HG03175 (cell line): ENCODE measurements at regions not wholly inside any gene's neighbourhood (a gene's known extent, or its start where the extent isn't known, plus 50 kb on each side); places are given as distances from the start of the nearest gene placed in this dataset.
"Not testable (repeated sequence)": the region's sequence is repeated elsewhere in the genome, so short reads cannot be mapped to it uniquely, and the experiment has no call there.

ENCODE experiments used
- ATAC-seq: cut with Tn5 transposase; IDR thresholded peaks from one replicate; pipeline ENCODE4 v1.9.1; 2021; ENCODE audit warnings: mild to moderate bottlenecking, moderate library complexity; ENCODE audit not compliant: unreplicated experiment

DNA sequence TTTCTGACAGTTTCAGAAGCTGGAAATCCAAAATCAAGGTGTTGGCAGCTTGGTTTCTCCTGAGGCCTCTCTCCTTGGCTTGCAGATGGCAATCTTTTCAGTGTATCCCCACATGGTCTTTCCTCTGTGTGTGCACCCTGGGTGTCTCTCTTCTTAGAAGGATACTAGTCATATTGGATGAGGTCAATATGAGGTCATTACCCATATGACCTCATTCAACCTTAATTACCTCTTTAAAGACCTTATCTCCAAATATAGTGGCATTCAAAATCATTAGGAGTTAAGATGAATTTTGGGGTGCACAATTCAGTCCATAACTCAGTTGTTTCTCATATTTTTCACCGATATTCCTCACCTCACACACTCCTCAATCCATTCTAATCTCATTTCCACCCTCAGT, 92.4 kb upstream of the TGM3 start:
- no peak for ATAC-seq

DNA sequence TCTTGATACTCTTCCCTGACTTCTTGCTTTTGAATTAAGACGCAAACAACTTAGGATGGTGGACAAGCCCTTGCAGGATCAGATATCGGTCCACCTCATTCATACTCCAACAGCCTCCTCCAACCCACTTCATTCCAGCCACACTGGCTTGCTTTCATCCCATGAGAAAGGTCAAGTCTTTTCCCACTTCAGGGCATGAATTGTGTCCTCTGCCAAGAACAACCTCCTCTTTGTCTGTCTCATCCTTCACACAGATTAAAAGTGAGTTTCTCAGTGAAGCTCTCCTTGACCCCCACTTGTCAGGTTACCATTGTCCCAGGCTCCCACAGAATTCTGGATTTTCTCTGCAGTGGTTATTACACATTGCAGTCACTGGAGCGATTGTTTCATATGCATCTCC, 91.8 kb upstream of the TGM3 start:
- no peak for ATAC-seq

DNA sequence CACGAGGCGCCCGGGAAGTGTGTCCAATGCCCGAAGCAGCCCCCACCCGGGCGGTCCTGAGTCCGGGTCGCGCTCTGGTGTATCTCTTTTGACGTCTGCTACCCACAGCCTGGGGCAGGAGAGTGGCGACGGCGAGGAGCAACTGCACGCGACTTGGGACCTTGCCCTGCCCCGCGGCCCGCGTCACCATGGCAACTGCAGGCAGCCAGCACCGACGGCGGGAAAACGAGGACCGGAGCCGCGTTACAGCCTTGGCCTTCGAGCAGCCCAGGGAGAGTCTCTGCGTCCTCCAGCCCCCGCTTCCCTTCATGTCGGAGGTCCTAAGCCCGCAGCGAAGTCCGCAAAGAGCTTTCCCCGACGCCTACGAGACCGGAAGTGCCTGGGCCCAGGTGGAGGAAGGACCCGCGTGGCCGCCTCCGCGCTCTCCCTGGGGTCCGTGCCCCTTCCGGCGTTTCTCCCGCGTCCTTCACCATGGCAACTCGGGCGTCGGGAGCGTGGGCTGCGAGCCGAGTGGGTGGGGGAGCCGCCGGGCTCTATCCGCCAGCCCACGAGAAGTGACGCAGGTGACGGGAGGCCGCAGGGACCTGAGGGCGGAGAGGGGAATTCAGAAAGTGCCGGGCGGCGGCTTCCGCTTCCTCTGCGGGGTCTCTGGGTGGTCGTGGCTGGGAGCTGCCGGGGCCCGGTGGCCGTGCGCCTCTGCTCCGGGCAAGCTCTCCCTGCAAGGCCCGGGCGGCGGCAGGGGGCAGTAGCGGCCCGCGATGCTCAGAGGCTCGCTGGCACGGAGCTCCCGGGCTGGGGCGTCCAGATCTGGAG, 88.6 kb upstream of the TGM3 start:
- peak; percentile 61 for ATAC-seq

DNA sequence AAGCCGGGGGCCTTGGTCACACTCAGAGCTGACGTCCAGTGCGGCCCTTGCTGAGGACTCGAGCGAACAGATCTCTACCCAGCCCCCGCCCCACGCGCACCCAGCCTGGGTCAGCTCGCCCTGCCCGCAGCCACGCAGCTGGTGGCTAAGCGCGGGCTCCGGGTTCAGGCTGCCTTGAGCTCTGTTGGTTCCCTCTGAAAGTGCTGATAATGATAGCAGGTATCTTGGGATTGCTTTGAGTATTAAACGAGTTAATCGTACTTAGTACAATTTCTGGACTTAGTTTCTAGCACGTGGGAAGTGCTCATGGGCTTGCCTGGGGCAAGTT, 88.1 kb upstream of the TGM3 start:
- no peak for ATAC-seq

DNA sequence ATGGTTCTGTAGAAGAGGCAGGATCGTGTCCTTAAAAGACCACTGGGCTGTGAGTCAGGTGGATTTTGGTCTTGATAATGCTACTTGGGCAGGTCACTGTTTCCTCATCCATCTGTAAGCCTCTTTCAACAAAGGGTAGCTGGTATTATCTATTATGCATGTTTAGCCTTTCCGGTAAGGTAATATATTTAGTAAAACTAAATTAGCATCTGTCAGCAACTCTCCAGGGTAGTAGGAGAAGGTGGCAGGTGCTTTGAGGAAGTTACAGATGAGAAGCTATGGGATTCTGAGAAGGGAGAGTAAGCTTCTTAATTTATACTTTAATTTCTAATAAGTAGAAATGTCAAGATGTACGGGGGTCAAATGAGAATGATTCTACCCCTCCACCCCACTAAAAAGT, 86.9 kb upstream of the TGM3 start:
- no peak for ATAC-seq

DNA sequence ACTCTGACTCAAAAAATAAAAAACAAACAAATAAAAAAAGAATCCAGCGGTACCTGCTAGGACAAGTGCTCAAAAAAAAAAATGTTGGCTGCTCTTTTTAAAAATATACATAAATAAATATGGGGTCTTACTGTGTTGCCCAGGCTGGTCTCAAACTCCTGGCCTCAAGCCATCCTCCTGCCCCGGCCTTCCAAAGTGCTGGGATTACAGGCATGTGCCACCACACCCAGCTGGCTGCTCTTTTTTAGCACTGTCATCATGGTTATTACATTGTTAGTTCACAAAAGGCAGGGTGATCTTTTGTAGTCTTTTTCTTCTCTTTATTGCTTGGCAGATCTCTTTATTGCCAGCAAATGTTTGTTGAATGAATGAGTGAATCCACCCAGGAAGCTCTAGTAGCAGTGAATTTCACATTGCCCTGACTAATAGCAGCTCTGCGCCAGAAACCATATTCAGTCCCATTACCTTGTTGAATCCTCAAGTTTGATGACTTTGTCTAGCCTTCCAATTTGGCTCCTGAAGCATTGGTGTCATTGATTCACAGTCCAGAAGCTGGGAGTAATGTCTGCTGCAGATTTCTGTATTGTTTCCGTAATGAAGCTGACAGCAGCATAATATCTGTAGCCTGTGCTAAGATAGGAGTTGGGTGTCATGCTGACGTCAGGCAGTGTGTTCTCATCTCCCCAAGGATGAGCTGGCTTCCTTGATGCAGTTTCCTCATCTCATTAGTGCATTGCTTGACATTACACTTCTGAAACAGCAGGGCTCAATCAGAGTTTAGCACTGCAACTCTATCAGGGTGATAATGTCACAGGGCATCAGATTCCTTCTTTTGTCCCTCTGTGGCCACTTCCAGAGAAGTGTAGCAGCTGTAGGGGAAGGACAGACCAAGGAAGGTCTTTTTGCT, 84.9 kb upstream of the TGM3 start:
- no peak for ATAC-seq

DNA sequence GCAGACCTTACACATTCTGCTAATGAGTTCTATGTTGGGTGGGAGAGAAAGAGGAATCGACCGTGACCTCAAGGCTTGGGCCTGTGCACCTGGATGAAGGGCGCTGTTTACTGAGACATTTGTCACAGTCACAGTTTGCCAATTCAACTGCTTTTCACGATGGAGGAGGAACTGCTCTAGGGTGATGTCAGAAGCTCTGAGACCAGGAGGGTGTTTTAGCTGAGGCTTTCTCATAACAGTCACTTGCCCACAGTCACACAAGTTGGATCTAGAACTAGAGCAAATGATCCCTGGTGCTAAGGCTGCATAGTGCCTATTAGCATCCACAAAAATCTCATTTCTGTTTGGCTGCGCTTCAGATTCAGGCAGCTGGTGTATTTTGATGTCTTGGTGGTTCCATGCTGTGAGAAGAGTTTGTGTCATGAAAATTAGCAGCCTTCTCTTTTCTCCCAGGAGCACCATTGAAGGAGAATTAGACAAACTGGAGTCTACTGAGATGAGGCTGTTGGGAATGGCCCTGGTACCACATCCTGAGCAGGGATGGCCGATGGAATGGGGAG, 83.3 kb upstream of the TGM3 start:
- no peak for ATAC-seq

DNA sequence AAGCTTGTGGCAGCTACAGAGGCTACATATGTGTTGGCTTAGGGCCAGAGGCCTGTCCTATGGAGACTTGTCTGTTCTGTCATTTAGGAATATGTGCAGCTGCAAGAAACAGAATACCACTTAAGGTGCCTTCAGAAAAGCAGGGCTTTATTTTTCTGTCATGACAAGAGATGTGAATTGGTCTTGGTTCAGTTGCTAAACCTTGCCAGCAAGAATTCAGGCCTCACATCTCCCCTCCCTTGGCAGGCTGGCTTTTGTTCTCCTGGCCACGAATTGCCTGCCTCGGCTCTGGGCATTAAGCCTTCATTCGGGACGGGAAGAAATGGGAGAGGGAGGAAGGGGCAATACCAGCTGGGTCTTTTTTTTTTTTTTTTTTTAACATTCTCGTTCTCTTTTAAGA, 82.4 kb upstream of the TGM3 start:
- no peak for ATAC-seq

DNA sequence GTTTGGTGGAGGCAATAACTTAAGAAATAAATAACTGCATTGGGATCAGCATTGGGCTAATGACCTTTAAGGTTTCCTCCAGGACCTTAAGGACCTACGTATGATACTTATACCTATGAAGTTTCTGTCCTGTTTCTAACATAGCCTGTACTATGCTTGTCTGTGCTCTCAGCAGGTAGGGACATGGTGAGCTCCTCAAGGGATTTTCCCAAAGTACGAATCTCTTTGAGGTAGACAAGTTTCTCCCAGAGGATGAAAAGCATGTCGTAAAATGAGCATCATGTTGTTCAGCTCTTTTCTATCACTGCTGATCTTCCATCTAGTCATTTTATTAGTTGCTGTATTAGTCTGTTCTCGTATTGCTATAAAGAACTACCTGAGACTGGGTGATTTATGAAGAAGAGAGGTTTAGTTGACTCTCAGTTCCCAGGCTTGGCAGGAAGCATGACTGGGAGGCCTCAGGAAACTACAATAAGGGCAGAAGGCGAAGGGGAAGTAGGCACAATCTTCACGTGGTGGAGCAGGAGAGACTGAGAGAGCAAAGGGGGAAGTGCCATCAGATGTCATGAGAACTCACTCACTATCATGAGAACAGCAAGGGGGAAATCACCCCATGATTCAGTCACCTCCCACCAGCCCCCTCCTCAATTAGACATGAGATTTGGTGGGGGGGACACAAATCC, 77.8 kb upstream of the TGM3 start:
- no peak for ATAC-seq

DNA sequence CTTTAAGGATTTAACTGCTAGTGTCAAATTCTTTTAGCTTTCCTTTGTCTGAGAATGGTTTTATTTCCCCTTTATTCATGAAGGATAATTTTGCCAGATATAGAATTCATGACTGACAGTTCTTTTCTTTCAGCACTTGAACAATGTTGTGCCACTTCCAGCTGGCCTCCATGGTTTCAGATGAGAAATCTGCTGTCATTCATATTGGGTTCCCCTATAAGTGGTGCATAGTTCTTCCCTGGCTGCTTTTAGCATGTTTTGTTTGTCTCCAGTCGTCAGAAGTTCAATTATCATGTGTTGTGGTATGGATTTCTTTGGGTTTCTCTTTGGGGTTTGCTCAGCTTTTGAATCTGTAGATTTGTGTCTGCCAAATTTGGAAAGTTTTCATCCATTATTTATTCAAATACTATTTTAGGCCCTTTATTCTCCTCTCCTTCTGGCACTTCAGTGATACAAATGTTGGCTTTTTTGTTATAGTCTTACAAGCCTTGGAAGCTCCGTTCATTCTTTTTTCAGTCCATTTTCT, 76.3 kb upstream of the TGM3 start:
- no peak for ATAC-seq

DNA sequence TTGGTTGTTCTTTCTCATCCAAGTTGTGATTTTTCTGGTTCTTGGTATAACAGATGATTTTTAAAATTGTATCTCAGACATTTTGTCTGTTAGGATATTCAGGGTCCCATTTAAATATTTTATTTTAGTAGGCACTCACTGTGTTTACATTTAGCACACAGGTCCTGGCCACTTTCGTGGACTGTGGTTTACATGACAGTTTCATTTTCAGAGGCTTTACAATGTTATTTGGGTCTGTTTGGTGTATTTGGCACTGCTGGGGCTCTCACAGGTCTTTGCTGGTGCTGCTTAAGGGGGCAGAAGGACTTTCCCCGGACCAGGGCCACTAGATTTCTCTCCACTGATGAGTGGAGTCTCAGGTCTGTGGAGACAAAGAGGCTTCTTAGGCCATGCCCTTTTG, 75.5 kb upstream of the TGM3 start:
- no peak for ATAC-seq

DNA sequence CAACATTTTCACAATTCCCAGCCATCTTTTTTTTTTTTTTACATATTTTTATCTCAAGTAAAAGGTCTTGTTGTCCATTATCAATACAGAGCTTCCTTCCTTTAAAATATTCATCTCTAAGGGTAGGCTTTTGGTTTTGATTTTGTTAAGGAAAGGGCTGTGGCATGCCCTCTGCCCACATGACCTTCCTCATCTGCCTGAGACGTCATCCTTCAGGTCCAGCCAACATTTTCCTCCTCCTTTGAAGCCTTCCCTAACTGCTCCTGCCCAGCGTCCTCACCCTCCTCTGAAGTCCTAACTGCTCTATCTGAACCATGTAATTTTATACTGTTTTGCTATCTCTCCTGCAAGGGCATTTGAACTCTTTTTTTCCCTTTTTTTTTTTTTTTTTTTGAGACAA, 73.9 kb upstream of the TGM3 start:
- no peak for ATAC-seq

DNA sequence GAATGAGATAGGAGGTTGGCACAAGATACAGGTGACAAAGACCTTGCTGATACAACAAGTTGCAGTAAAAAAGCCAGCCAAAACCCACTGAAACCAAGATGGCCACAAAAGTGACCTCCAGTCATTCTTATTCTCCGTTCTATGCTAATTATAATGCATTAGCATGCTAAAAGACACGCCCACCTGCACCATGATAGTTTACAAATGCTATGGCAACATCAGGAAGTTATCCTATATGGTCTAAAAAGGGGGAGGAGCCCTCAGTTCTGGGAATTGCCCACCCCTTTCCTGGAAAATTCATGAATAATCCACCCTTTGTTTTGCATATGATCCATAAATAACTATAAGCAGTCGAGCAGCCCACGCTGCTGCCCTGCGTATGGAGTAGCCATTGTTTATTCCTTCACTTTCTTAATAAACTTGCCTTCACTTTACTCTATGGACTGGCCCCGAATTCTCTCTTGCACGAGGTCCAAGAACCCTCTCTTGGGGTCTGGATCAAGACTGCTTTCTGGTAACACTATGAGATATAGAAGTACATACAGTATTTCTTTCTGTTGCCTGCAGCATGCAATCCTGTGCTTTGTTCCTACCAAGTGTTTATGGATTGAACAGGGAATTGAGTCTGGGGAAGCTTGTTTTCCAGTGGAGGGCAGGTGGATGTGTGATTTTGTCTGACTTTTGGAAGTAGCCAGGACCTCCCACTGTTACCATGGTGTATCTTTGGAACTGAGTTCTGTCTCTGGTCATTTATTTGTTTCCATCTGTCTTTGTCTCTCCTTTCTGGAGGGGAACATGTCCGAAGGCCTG, 72.0 kb upstream of the TGM3 start:
- ATAC-seq, result no peak

DNA sequence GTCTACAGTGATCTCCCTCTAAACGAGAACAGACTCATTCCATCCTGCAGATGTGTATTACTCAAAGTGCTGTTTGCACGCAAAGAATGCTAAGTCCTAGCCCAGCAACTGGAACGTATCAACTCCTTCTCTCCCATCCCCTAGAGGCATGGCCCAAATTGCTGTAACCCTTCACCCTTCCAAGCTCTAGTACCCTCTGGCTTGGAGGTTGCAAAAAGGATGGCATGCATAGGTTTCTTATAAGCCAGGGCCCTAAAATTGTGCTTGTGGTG, 71.5 kb upstream of the TGM3 start:
- ATAC-seq, result no peak

DNA sequence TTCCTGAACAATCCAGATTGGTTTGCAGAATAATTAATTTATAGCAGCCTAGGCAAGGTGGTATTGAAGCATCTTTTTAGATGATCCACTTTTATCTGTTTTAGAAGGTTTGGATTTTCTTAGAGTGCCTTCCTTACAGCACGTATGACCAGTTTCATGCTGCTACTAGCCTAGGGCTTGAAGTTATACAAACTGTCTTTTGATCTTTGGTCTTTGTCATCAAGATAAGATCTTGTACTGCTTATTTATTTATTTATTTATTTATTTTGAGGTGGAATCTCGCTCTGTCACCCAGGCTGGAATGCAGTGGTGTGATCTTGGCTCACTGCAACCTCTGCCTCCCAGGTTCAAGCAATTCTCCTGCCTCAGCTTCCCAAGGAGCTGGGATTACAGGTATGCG, 68.5 kb upstream of the TGM3 start:
- not testable (repeated sequence) for ATAC-seq

DNA sequence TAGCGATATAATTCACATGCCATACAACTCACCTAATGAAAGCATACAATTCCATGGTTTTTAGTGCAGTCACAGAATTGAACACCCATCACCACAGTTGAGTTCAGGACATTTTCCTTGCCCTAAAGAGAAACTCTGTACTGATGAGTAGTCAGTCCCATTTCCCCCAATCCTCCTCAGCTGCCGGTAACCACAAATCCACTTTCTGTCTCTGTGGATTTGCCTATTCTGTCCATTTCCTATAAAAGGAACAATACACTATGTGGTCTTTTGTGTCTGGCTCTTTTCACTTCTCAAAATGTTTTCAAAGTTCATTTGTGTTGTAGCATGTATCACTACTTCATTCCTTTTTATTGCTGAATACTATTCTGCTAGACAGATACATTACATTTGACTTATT, 67.9 kb upstream of the TGM3 start:
- no peak for ATAC-seq

DNA sequence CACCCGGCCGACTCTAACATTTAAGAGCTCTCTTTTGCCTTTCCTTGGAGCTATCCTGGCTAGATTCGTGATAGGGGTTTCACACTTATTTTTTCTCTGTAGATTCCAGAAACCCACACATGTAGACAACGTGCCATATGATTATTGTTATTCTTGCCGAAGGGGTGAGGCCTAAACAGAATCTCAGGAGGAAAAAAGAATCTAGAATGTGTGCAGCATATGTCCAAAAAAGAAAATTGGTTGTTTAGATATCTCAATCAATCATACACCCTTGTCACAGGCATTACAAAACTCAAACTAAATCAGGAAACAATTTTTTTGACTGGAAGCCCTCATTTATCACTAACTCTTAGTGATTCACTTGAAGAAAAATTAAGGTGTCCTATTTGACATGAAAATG, 66.9 kb upstream of the TGM3 start:
- no peak for ATAC-seq

DNA sequence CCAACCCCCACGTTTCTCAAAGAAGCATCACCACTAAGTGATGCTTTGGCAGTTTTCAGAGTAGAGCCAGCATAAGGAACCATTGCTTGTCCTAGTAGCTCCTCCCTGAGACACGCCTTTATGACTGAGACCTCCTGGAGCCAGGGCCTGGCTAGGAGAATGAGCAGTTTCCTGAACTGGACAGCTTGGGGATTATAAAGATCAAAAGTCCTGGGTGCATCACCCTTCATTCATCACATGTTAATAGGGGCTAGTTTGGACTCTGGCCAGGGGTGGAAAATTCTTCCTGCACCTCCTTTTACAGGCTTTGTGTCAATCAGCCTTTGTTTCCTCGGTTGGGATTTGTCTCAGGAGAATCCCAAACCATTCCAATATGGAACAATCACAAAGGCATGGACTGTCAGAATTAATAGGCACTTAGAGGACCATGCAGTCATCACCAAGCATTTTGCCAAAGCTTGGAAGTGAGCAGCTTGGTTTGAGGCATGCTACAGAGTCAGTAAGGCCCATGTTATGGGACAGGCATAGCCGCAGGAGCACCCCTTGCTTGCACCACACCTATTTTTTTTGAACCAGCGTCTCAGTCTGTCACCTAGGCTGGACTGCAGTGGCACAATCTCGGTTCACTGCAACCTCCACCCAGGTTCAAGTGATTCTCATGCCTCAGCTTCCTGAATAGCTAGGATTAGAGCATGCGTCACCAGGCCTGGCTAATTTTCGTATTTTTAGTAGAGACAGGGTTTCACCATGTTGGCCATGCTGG, 64.9 kb upstream of the TGM3 start:
- no peak for ATAC-seq

DNA sequence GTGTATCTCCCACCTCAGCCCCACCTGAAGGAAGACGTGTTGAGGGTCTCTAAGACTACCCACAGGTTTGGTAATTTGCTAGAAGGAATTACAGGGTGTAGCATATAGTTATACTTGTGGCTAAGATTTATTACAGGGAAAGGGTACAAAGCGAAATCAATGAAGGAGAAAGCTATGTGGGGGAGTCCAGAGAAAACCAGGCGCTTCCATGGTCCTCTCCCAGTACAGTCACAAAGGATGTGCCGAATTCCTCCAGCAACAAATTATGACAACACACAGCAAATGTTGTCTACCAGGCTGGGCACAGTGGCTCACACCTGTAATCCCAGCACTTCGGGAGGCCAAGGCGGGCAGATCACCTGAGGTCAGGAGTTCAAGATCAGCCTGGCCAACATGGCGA, 64.1 kb upstream of the TGM3 start:
- no peak for ATAC-seq

DNA sequence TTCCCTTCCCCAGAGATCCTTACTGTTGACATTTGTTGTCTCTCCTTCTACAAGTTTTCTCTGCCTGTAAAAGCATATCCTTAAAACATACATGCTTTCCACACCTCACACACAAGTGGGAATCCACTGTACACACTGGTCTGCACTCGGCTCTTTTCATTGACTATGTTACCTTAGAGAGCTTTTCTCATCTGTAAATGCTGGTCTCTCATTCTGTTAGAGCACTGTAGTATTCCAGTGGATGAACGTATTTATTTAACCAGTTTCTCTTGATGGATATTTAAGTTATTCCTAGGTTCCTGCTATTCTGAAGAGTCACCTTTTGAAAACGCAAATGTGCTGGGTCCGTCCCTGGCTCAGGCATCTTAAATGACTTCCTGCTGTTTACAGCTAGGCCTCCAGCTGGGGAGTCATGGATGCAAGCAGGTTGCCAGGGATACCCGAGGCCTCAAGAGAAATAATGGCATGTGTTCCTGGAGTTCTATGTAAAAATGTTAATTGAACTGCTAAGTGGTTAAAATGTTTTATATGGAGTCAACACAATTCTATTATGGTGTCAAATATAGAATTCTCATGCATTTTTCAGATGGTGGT, 61.1 kb upstream of the TGM3 start:
- no peak for ATAC-seq
